ENCODE measurements at regions not wholly inside any gene's neighbourhood (a gene's known extent, or its start where the extent isn't known, plus 50 kb on each side); places are given as distances from the start of the nearest gene placed in this dataset.
A peak's percentile ranks its signal among the peaks of the same experiment; 100 is the strongest.

DNA sequence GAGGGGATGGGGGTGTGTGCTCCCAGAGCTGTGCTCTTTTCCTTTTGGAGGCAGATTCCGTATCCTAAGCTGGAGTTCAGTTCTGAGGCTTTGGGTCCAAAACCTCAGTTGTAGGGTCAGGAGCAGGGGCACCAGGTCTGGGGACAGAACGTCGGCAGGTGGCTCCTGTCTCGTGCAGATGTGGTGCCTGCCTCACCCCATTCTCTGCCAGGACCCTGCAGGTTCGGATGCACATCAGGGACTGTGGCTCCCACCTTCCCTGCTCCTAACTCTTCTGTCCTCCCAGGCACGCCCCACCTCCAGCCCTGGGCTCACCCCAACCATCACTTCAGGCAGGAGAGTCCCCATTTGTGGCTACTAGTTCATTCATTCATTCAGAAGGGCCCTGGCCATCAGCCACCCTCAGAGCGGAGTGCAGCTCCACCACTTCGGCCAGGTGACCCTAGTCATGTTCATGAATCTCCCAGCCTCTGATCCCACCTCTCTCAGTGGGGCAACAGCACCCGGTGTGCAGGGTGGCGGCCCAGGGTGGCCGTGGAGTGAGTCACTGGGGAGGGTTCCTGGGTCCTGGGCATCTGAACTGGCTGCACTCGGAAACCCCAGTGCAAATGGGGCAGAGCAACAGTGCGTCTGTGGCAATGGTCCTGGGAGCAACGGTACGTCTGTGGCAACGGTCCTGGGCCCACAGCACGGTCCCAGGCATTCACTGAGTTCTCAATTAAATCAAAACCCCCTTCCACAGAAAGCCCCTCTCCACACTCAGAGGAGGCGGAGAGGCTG lies 100.8 kb upstream of the FAM20C start:
- 87% methylated on average over 18 of the region's 18 CpGs; no CpG with 5 or more reads in 1 of the 2 experiments for WGBS, 2 experiments (ENCODE audit: extremely low coverage in 1 of 2, insufficient coverage in 1 of 2, insufficient read length in 1 of 2, insufficient replicate concordance in 2 of 2, low coverage in 1 of 2, low lambda C conversion rate in 2 of 2, missing lambda C conversion rate in 1 of 2)
- Histone ChIP-seq H3K9ac (replicated peaks in 1 of 4; ENCODE audit: extremely low read depth in 1 of 4, low read depth in 3 of 4, low read length in 3 of 4) (no peak overlapping the region; a peak in 1 of 7 replicates), H2BK12ac (ENCODE audit: low read depth, low read length) (peak overlapping the region; percentile 95; the same call in 1 of the 2 replicates), H2AFZ (ENCODE audit: low read length) (no peak overlapping the region), H3K23me2 (ENCODE audit: low read depth, low read length) (0 out of 2 replicates have a peak, but pooled peaks cover 3% of the 10 kb centered on the region), H3K4me1 (replicated peaks in 1 of 4; ENCODE audit: control insufficient read depth in 3 of 4, insufficient read depth in 4 of 4, low read length in 3 of 4) (peaks cover 15 to 31% (median 20%) of the 10 kb centered on the region in 4 experiments), H3K9me3 (ENCODE audit: insufficient read depth in 2 of 2, low read depth in 1 of 2, low read length in 1 of 2) (no peaks in the 10 kb centered on the region), H3K18ac (ENCODE audit: extremely low read depth, low read length) (peak overlapping the region; percentile 52; the same call in 1 of the 2 replicates), H3K79me1 (ENCODE audit: low read depth, low read length) (peaks cover 13% of the 10 kb centered on the region; the same call in 1 of the 2 replicates), H4K5ac (ENCODE audit: insufficient read length, low read depth, low read length) (peak overlapping the region; percentile 14), H3K4ac (replicated peaks; ENCODE audit: insufficient read length, low read depth, low read length) (peak overlapping the region; percentile 92), H3K27me3 (replicated peaks in 1 of 4; ENCODE audit: control insufficient read depth in 3 of 4, extremely low read depth in 1 of 4, insufficient read depth in 3 of 4, low read length in 3 of 4) (no peaks in the 10 kb centered on the region), H2BK5ac (ENCODE audit: low read depth, low read length) (peak overlapping the region; percentile 0; the same call in 1 of the 2 replicates), H3K14ac (ENCODE audit: insufficient read length) (no peak overlapping the region), H3K4me2 (ENCODE audit: insufficient read depth in 1 of 2, low read depth in 2 of 2, low read length in 2 of 2) (no peak overlapping the region), H3K27ac (ENCODE audit: low read depth, low read length) (no peak overlapping the region), H3K4me3 (ENCODE audit: extremely low read depth in 1 of 4, insufficient read depth in 2 of 4, low read depth in 3 of 4, low read length in 4 of 4) (no peak overlapping the region), H3K79me2 (ENCODE audit: control insufficient read depth in 1 of 2, insufficient read depth in 2 of 2, low read length in 2 of 2) (peaks cover 7 to 21% of the 10 kb centered on the region in 2 experiments), H2BK120ac (replicated peaks; ENCODE audit: low read depth, low read length) (peak overlapping the region; percentile 26), H4K91ac (replicated peaks; ENCODE audit: insufficient read length, low read length) (peak overlapping the region; percentile 94), H3K36me3 (ENCODE audit: control insufficient read depth in 2 of 4, insufficient read depth in 4 of 4, low read length in 3 of 4) (peaks cover 0 to 5% (median 2%) of the 10 kb centered on the region in 4 experiments; a peak in 1 of 8 replicates), H2AK5ac (ENCODE audit: low read depth, low read length) (peak overlapping the region; percentile 91), H3K56ac (replicated peaks; ENCODE audit: insufficient read length, low read depth, low read length) (no peak overlapping the region), H4K20me1 (replicated peaks in 1 of 2; ENCODE audit: control insufficient read depth in 1 of 2, insufficient read depth in 2 of 2, low read length in 2 of 2) (peaks cover 0 to 5% of the 10 kb centered on the region in 2 experiments), H2BK20ac (ENCODE audit: low read length) (peak overlapping the region; percentile 98), H2BK15ac (ENCODE audit: low read length) (peak overlapping the region; percentile 82), H4K8ac (ENCODE audit: extremely low read depth, insufficient read depth, low read length) (peak overlapping the region; percentile 83), H3K23ac (ENCODE audit: insufficient read length) (no peak overlapping the region)
- no peak for TF ChIP-seq TBP (IDR thresholded peaks at IDR 0.05; ENCODE audit: low read depth, low read length)
- no peak for TF ChIP-seq GTF2F1 (IDR thresholded peaks at IDR 0.05; ENCODE audit: borderline replicate concordance, low read depth, low read length)
- no peak for TF ChIP-seq YY1 (IDR thresholded peaks at IDR 0.05; ENCODE audit: low read depth, low read length)
- TF ChIP-seq RXRA (IDR thresholded peaks at IDR 0.05; ENCODE audit: insufficient read depth, low read depth, low read length) = no peak
- no peak for TF ChIP-seq CTBP2 (IDR thresholded peaks at IDR 0.05; ENCODE audit: borderline replicate concordance, insufficient read depth, insufficient read length, low read length)
- no peak for TF ChIP-seq SP4 (IDR thresholded peaks at IDR 0.05; ENCODE audit: low read length)
- TF ChIP-seq SUZ12 (IDR thresholded peaks at IDR 0.05; ENCODE audit: low read length) = no peak
- no peak for TF ChIP-seq USF2 (IDR thresholded peaks at IDR 0.05; ENCODE audit: low read length)
- no peak for TF ChIP-seq SIRT6 (IDR thresholded peaks at IDR 0.05; ENCODE audit: low read length)
- no peak for FAIRE-seq
- ChIA-PET CTCF (ENCODE audit: partially characterized antibody) (interaction anchor here (0.6 to 1.6 kb wide), 4 partner anchors 26 to 280 kb away, joined by 3 to 5 read pairs (median 4); no protein-coding TSS in a partner anchor), POLR2A (ENCODE audit: partially characterized antibody) (no interaction called here)
- peak in 1 of 2 experiments; percentile 44 for DNase-seq (ENCODE audit: low read depth in 1 of 2, low spot score in 2 of 2)

All from H1 (cell line).